Activated CD8-positive, alpha-beta T cell treated with anti-CD3 and anti-CD28 coated beads, Interleukin-2, amount 10 ng/mL, durations not matched to agents 7 days and 5 days (primary cell): ENCODE measurements at regions not wholly inside any gene's neighbourhood (a gene's known extent, or its start where the extent isn't known, plus 50 kb on each side); places are given as distances from the start of the nearest gene placed in this dataset.

ENCODE experiments used
- ATAC-seq: fragments of 150-1000 bp; cut with Tn5 transposase; one replicate; pipeline ENCODE4 v1.10.0; 2021; ENCODE audit warnings: moderate library complexity
- CTCF ChIA-PET: fragments of 350-600 bp; sonication (Branson Sonifier 250); formaldehyde crosslinking; loops from one replicate; lab custom pipeline; 2021; ENCODE audit warnings: antibody characterized with exemption; lab: Charles Lee
- POLR2A ChIA-PET: fragments of 350-600 bp; sonication (Branson Sonifier 250); formaldehyde crosslinking; loops from one replicate; lab custom pipeline; 2021; ENCODE audit warnings: antibody characterized with exemption; lab: Charles Lee
- DNase-seq: peaks from one replicate; pipeline ENCODE4 v3.0.0-alpha.2; 2020
- H3K27ac Mint-ChIP-seq: one replicate; pipeline ENCODE4 v1.8.0; 2021; ENCODE audit warnings: mild to moderate bottlenecking, mixed read lengths
- H3K27me3 Mint-ChIP-seq: one replicate; pipeline ENCODE4 v1.8.0; 2021; ENCODE audit warnings: low read depth, mixed read lengths
- H3K36me3 Mint-ChIP-seq: one replicate; pipeline ENCODE4 v1.8.0; 2021; ENCODE audit warnings: low read depth, mixed read lengths
- H3K4me1 Mint-ChIP-seq: one replicate; pipeline ENCODE4 v1.8.0; 2021; ENCODE audit warnings: low read depth, mixed read lengths
- H3K4me3 Mint-ChIP-seq: one replicate; pipeline ENCODE4 v1.8.0; 2021; ENCODE audit warnings: mild to moderate bottlenecking, mixed read lengths
- H3K9me3 Mint-ChIP-seq: one replicate; pipeline ENCODE4 v1.8.0; 2022; ENCODE audit warnings: mixed read lengths; ENCODE audit not compliant: insufficient read depth

- ChIA-PET POLR2A (no interaction called here), CTCF (no interaction called here)
- ATAC-seq (no peak), DNase-seq (no peak)
- H3K27me3 Mint-ChIP-seq: no peaks in the 10 kb centered on the region
- H3K36me3 Mint-ChIP-seq: no peaks in the 10 kb centered on the region
- H3K9me3 Mint-ChIP-seq: no peaks in the 10 kb centered on the region
- H3K27ac Mint-ChIP-seq: no peak overlapping the region
- H3K4me1 Mint-ChIP-seq: no peaks in the 10 kb centered on the region
- H3K4me3 Mint-ChIP-seq: no peak overlapping the region
Measured at GRCh38 chr4:3668825-3669552, 97.2 kb upstream of the ADRA2C start.

GRCh38 chr4:3667258-3667657 lies 98.9 kb upstream of the ADRA2C start:
- POLR2A ChIA-PET: no interaction called here
- Mint-ChIP-seq H3K36me3 (no peaks in the 10 kb centered on the region), H3K4me1 (no peaks in the 10 kb centered on the region), H3K4me3 (no peak overlapping the region), H3K9me3 (no peaks in the 10 kb centered on the region), H3K27ac (no peak overlapping the region), H3K27me3 (no peaks in the 10 kb centered on the region)
- DNase-seq (no peak), ATAC-seq (no peak)
- CTCF ChIA-PET: no interaction called here

GRCh38 chr4:3666263-3666662 lies 99.9 kb upstream of the ADRA2C start:
- POLR2A ChIA-PET: no interaction called here
- Mint-ChIP-seq H3K4me3 (no peak overlapping the region), H3K9me3 (no peaks in the 10 kb centered on the region), H3K36me3 (no peaks in the 10 kb centered on the region), H3K4me1 (no peaks in the 10 kb centered on the region), H3K27me3 (no peaks in the 10 kb centered on the region), H3K27ac (no peak overlapping the region)
- ATAC-seq (no peak), DNase-seq (no peak)
- CTCF ChIA-PET: no interaction called here

GRCh38 chr4:3665360-3665891 lies 100.8 kb upstream of the ADRA2C start:
- POLR2A ChIA-PET: no interaction called here
- no peak overlapping the region for H3K27ac Mint-ChIP-seq
- ATAC-seq (no peak), DNase-seq (no peak)
- CTCF ChIA-PET: no interaction called here
- no peaks in the 10 kb centered on the region for H3K36me3 Mint-ChIP-seq
- H3K4me1 Mint-ChIP-seq: no peaks in the 10 kb centered on the region
- H3K27me3 Mint-ChIP-seq: no peaks in the 10 kb centered on the region
- H3K9me3 Mint-ChIP-seq: no peaks in the 10 kb centered on the region
- no peak overlapping the region for H3K4me3 Mint-ChIP-seq

GRCh38 chr4:3663791-3664190 lies 102.4 kb upstream of the ADRA2C start:
- no peaks in the 10 kb centered on the region for H3K27me3 Mint-ChIP-seq
- ATAC-seq (no peak), DNase-seq (no peak)
- no peak overlapping the region for H3K27ac Mint-ChIP-seq
- POLR2A ChIA-PET: no interaction called here
- CTCF ChIA-PET: no interaction called here
- no peaks in the 10 kb centered on the region for H3K9me3 Mint-ChIP-seq
- no peaks in the 10 kb centered on the region for H3K36me3 Mint-ChIP-seq
- no peaks in the 10 kb centered on the region for H3K4me1 Mint-ChIP-seq
- no peak overlapping the region for H3K4me3 Mint-ChIP-seq

- Mint-ChIP-seq H3K4me1 (no peaks in the 10 kb centered on the region), H3K27ac (no peak overlapping the region), H3K4me3 (no peak overlapping the region), H3K36me3 (no peaks in the 10 kb centered on the region), H3K9me3 (no peaks in the 10 kb centered on the region), H3K27me3 (no peaks in the 10 kb centered on the region)
- POLR2A ChIA-PET: no interaction called here
- no peak for DNase-seq
- CTCF ChIA-PET: no interaction called here
- ATAC-seq: no peak
Measured at GRCh38 chr4:3662516-3662915, 103.7 kb upstream of the ADRA2C start.

- no peak for ATAC-seq
- Mint-ChIP-seq H3K27ac (no peak overlapping the region), H3K4me3 (no peak overlapping the region), H3K27me3 (no peaks in the 10 kb centered on the region), H3K36me3 (no peaks in the 10 kb centered on the region), H3K4me1 (no peaks in the 10 kb centered on the region), H3K9me3 (no peaks in the 10 kb centered on the region)
- CTCF ChIA-PET: no interaction called here
- POLR2A ChIA-PET: no interaction called here
- no peak for DNase-seq
Measured at GRCh38 chr4:3661989-3662388, 104.2 kb upstream of the ADRA2C start.

GRCh38 chr4:3660928-3661515 lies 105.2 kb upstream of the ADRA2C start:
- H3K36me3 Mint-ChIP-seq: no peaks in the 10 kb centered on the region
- POLR2A ChIA-PET: no interaction called here
- no peak overlapping the region for H3K4me3 Mint-ChIP-seq
- no peaks in the 10 kb centered on the region for H3K27me3 Mint-ChIP-seq
- no peak overlapping the region for H3K27ac Mint-ChIP-seq
- CTCF ChIA-PET: no interaction called here
- no peaks in the 10 kb centered on the region for H3K9me3 Mint-ChIP-seq
- ATAC-seq (no peak), DNase-seq (no peak)
- no peaks in the 10 kb centered on the region for H3K4me1 Mint-ChIP-seq

- POLR2A ChIA-PET: no interaction called here
- DNase-seq (no peak), ATAC-seq (no peak)
- Mint-ChIP-seq H3K9me3 (no peaks in the 10 kb centered on the region), H3K27me3 (no peaks in the 10 kb centered on the region), H3K4me3 (no peak overlapping the region), H3K36me3 (no peaks in the 10 kb centered on the region), H3K4me1 (no peaks in the 10 kb centered on the region), H3K27ac (no peak overlapping the region)
- CTCF ChIA-PET: no interaction called here
Measured at GRCh38 chr4:3660086-3660927, 105.9 kb upstream of the ADRA2C start.

GRCh38 chr4:3659131-3659530 lies 107.1 kb upstream of the ADRA2C start:
- Mint-ChIP-seq H3K27me3 (no peaks in the 10 kb centered on the region), H3K36me3 (no peaks in the 10 kb centered on the region), H3K9me3 (no peaks in the 10 kb centered on the region), H3K4me1 (no peaks in the 10 kb centered on the region), H3K4me3 (no peak overlapping the region), H3K27ac (no peak overlapping the region)
- ChIA-PET POLR2A (no interaction called here), CTCF (no interaction called here)
- no peak for DNase-seq
- ATAC-seq: no peak

GRCh38 chr4:3658530-3658913 lies 107.7 kb upstream of the ADRA2C start:
- ATAC-seq (no peak), DNase-seq (no peak)
- Mint-ChIP-seq H3K9me3 (no peaks in the 10 kb centered on the region), H3K27ac (no peak overlapping the region), H3K36me3 (no peaks in the 10 kb centered on the region), H3K4me1 (no peaks in the 10 kb centered on the region), H3K4me3 (no peak overlapping the region), H3K27me3 (no peaks in the 10 kb centered on the region)
- POLR2A ChIA-PET: no interaction called here
- CTCF ChIA-PET: no interaction called here

- H3K9me3 Mint-ChIP-seq: no peaks in the 10 kb centered on the region
- no peaks in the 10 kb centered on the region for H3K27me3 Mint-ChIP-seq
- H3K4me1 Mint-ChIP-seq: no peaks in the 10 kb centered on the region
- no peak for ATAC-seq
- H3K4me3 Mint-ChIP-seq: no peak overlapping the region
- H3K27ac Mint-ChIP-seq: no peak overlapping the region
- ChIA-PET POLR2A (no interaction called here), CTCF (no interaction called here)
- no peaks in the 10 kb centered on the region for H3K36me3 Mint-ChIP-seq
- no peak for DNase-seq
Measured at GRCh38 chr4:3657902-3658529, 108.2 kb upstream of the ADRA2C start.
